Smooth muscle cell (in vitro differentiated cells): ENCODE measurements at regions not wholly inside any gene's neighbourhood (a gene's known extent, or its start where the extent isn't known, plus 50 kb on each side); places are given as distances from the start of the nearest gene placed in this dataset.

Experiments used
- DNase-seq: peaks from one replicate; lab custom pipeline; 2025; ENCODE audit not compliant: unreplicated experiment; lab: John Stamatoyannopoulos, UW
- H2AFZ ChIP-seq: fragments of 200-600 bp; sonication (generic); 2 replicates; pipeline ENCODE4 v1.6.0; 2016; ENCODE audit warnings: antibody characterized with exemption, low read depth, mild to moderate bottlenecking
- H3F3A ChIP-seq: fragments of 200-600 bp; sonication (generic); 2 replicates; pipeline ENCODE4 v1.6.0; 2017; ENCODE audit warnings: antibody characterized with exemption, low read depth
- H3K27ac ChIP-seq: fragments of 200-600 bp; sonication (generic); 2 replicates; pipeline ENCODE4 v1.5.1; 2016; ENCODE audit warnings: low read depth, mild to moderate bottlenecking
- H3K27me3 ChIP-seq: fragments of 200-600 bp; sonication (generic); 2 replicates; pipeline ENCODE4 v1.6.1; 2016; ENCODE audit warnings: low read depth, mild to moderate bottlenecking
- H3K36me3 ChIP-seq: fragments of 200-600 bp; sonication (generic); 2 replicates; pipeline ENCODE4 v1.5.1; 2016; ENCODE audit warnings: low read depth
- H3K4me1 ChIP-seq: fragments of 200-600 bp; sonication (generic); 2 replicates; pipeline ENCODE4 v1.5.1; 2016; ENCODE audit warnings: low read depth
- H3K4me2 ChIP-seq: fragments of 200-600 bp; sonication (generic); 2 replicates; pipeline ENCODE4 v1.6.0; 2016; ENCODE audit warnings: mild to moderate bottlenecking
- H3K4me3 ChIP-seq: fragments of 200-600 bp; sonication (generic); 2 replicates; pipeline ENCODE4 v1.5.1; 2016; ENCODE audit warnings: mild to moderate bottlenecking
- H3K79me2 ChIP-seq: fragments of 200-600 bp; sonication (generic); 2 replicates; pipeline ENCODE4 v1.6.0; 2016; ENCODE audit warnings: low read depth, mild to moderate bottlenecking
- H3K9ac ChIP-seq: fragments of 200-600 bp; sonication (generic); 2 replicates; pipeline ENCODE4 v1.6.0; 2016; ENCODE audit warnings: low read depth
- H3K9me3 ChIP-seq: fragments of 200-600 bp; sonication (generic); replicated peaks from 2 replicates; pipeline ENCODE4 v1.5.1; 2016; ENCODE audit warnings: low read depth
- H4K20me1 ChIP-seq: fragments of 200-600 bp; sonication (generic); 2 replicates; pipeline ENCODE4 v1.6.0; 2016; ENCODE audit warnings: low read depth
- WGBS: methylation state at CpG from one replicate; pipeline ENCODE4 v1.1.7; 2016; ENCODE audit warnings: low lambda C conversion rate; 5-methylcytosine and 5-hydroxymethylcytosine counted together
- TF ChIP-seq, protein P1 (sequence below): fragments of 200-600 bp; sonication (generic); IDR thresholded peaks from 2 replicates; pipeline ENCODE4 v1.5.1; 2017; ENCODE audit warnings: borderline replicate concordance, mild to moderate bottlenecking, antibody characterized with exemption; ENCODE audit not compliant: insufficient read depth, poor library complexity, severe bottlenecking

DNA sequence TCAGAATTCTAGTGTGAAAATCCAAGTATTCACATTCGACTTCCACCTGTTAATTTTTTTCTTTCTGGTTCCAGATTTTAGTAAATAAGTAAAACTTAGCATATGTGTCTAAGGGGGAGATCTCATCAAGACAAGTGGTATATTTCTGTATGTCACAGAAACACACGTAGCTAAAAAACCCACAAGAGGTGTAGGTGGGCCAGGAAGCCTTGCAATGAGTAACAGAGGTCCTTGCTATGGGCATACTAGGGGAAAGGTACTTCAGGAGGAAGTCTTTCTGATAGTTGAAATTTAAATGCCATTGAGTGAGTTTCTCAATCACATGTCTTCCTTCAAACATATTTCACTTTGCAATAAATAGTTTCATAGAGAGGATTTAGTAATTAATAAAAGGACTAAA lies 315.8 kb downstream of the MID1IP1 start:
- H3K9me3 ChIP-seq: peaks cover under 1% of the 10 kb centered on the region
- WGBS: 53% methylated on average over 2 of the region's 2 CpGs
- H3F3A ChIP-seq: no peaks in the 10 kb centered on the region
- no peaks in the 10 kb centered on the region for H3K36me3 ChIP-seq
- no peak overlapping the region for H3K9ac ChIP-seq
- TF ChIP-seq, protein P1, sequence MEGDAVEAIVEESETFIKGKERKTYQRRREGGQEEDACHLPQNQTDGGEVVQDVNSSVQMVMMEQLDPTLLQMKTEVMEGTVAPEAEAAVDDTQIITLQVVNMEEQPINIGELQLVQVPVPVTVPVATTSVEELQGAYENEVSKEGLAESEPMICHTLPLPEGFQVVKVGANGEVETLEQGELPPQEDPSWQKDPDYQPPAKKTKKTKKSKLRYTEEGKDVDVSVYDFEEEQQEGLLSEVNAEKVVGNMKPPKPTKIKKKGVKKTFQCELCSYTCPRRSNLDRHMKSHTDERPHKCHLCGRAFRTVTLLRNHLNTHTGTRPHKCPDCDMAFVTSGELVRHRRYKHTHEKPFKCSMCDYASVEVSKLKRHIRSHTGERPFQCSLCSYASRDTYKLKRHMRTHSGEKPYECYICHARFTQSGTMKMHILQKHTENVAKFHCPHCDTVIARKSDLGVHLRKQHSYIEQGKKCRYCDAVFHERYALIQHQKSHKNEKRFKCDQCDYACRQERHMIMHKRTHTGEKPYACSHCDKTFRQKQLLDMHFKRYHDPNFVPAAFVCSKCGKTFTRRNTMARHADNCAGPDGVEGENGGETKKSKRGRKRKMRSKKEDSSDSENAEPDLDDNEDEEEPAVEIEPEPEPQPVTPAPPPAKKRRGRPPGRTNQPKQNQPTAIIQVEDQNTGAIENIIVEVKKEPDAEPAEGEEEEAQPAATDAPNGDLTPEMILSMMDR: no peak
- H3K4me1 ChIP-seq: no peaks in the 10 kb centered on the region
- DNase-seq: no peak
- no peaks in the 10 kb centered on the region for H4K20me1 ChIP-seq
- H3K4me2 ChIP-seq: no peak overlapping the region
- H2AFZ ChIP-seq: no peak overlapping the region
- no peak overlapping the region for H3K27ac ChIP-seq
- no peak overlapping the region for H3K4me3 ChIP-seq
- no peaks in the 10 kb centered on the region for H3K27me3 ChIP-seq
- H3K79me2 ChIP-seq: no peaks in the 10 kb centered on the region

DNA sequence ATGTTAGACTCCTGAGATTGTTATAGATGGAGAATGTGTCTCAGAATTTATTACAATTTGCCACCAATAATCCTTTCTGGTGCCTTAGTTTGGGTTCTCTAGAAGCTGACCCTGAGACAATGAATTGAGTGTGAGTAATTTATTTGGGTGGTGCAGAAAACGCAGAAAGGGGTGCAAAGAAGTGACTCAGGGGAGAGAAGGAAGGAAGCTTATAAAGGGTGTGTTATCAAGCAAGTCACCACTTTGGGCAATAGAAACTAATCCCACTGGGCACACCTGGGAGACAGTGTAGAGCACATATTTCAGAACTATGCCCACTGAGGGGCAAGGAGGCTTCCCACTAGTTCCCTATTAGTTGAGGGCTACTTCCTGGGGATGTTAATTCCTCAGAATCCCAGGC lies 320.6 kb downstream of the MID1IP1 start:
- no peak overlapping the region for H2AFZ ChIP-seq
- TF ChIP-seq, protein P1: no peak
- no peak overlapping the region for H3K9ac ChIP-seq
- no peaks in the 10 kb centered on the region for H3K9me3 ChIP-seq
- H3F3A ChIP-seq: no peaks in the 10 kb centered on the region
- no peak overlapping the region for H3K27ac ChIP-seq
- no peak overlapping the region for H3K4me2 ChIP-seq
- H4K20me1 ChIP-seq: no peaks in the 10 kb centered on the region
- H3K4me1 ChIP-seq: no peaks in the 10 kb centered on the region
- DNase-seq: no peak
- no peaks in the 10 kb centered on the region for H3K36me3 ChIP-seq
- H3K79me2 ChIP-seq: no peaks in the 10 kb centered on the region
- no peaks in the 10 kb centered on the region for H3K27me3 ChIP-seq
- no peak overlapping the region for H3K4me3 ChIP-seq
- WGBS: 76% methylated on average over 1 of the region's 1 CpG

DNA sequence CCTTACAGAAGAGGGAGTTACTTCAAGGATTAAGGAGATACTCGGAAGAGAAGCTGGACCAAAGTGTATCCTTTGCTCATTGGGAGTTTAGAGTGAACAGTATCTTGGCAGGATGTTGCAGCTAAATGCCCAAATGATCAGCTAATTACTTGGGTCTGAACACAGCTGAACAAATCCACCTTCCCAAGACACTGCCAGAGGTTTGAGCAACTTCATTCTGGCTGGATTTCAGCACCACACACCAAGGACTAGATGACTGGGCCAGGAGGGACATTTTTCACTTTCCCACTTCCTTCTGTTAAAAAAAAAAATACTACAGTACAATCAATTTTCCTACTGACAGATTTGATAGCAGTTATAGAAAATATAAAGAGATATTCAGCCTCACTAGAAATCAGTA lies 324.6 kb downstream of the MID1IP1 start:
- no peak for DNase-seq

DNA sequence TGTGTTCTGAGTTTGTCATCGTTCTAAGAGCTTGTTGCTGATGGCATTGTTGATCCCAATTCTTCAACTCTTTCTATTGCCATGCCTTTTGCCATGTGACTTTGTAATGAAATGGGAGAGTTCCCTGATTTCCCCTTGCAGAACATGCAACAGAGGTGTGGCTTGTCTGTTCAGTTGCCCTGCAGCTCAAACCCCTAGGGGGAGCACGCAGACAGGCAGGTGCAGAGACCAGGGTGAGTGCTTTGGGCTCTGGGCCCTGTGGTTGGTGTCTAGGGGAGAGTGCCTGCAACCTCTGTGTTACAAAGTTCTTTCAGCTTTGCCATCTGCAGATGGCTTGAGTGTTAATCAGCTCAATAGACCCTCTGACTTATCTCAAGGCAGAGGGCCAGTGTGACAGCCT lies 332.7 kb downstream of the MID1IP1 start:
- Histone ChIP-seq H3K4me1 (no peaks in the 10 kb centered on the region), H3K36me3 (no peaks in the 10 kb centered on the region), H4K20me1 (no peaks in the 10 kb centered on the region), H3K4me3 (no peak overlapping the region), H3K27me3 (no peaks in the 10 kb centered on the region), H3K9ac (no peak overlapping the region), H3K4me2 (no peak overlapping the region), H3K79me2 (no peaks in the 10 kb centered on the region), H3K27ac (no peak overlapping the region), H3K9me3 (peaks cover 3% of the 10 kb centered on the region), H3F3A (no peaks in the 10 kb centered on the region), H2AFZ (no peak overlapping the region)
- DNase-seq: no peak
- WGBS: 35% methylated on average over 2 of the region's 2 CpGs
- TF ChIP-seq, protein P1: no peak

More for the DNA sequence above, 324.6 kb downstream of the MID1IP1 start:
- Histone ChIP-seq H4K20me1 (no peaks in the 10 kb centered on the region), H2AFZ (no peak overlapping the region), H3K36me3 (no peaks in the 10 kb centered on the region), H3K79me2 (no peaks in the 10 kb centered on the region), H3K4me3 (no peak overlapping the region), H3K4me1 (no peaks in the 10 kb centered on the region), H3F3A (no peaks in the 10 kb centered on the region), H3K27me3 (no peaks in the 10 kb centered on the region), H3K9me3 (no peaks in the 10 kb centered on the region), H3K9ac (no peak overlapping the region), H3K4me2 (no peak overlapping the region), H3K27ac (no peak overlapping the region)
- 64% methylated on average over 1 of the region's 1 CpG for WGBS
- TF ChIP-seq, protein P1: no peak
